ENCODE measurements at regions not wholly inside any gene's neighbourhood (a gene's known extent, or its start where the extent isn't known, plus 50 kb on each side); places are given as distances from the start of the nearest gene placed in this dataset.

GRCh38 chr3:56981445-56982230 lies 78.8 kb upstream of the SPATA12 start:
- FAIRE-seq, result no peak

DNA sequence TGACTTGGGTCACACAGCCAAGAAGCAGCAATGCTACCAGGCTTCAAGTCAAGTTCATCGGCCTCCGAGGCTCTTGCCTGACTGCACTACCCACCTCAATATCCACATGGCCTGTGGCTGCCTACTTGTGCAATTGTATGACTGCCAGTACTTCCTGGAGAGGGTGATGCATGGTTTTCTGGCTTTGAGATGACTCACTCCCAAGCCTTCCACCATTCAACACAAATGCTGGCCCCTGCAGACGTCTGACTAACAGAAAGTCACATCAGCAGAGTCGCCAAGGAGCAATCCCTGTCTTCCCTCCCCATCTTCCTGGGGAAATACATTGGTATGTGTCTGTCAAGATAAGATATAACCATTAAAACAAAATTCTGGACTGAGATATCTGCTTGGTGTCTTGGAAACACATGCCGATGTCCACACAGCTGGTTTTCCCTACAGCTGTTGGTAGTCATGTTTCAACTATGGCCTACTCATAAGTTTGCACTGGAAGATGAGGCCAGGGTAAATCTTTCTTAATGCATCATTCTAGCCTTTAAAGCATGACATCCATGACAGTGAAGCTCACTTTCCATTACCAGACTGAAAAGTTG lies 79.6 kb upstream of the SPATA12 start:
- no peak overlapping the region for H3K27ac ChIP-seq (ENCODE audit: low read depth in 2 of 2, low read length in 2 of 2)
- H3K27me3 ChIP-seq (ENCODE audit: control insufficient read depth, insufficient read depth, low read length), result no peaks in the 10 kb centered on the region
- H3K36me3 ChIP-seq (ENCODE audit: control insufficient read depth in 2 of 3, insufficient read depth in 3 of 3, low read length in 3 of 3), result no peaks in the 10 kb centered on the region
- intact Hi-C loops (cut with DNase I), result no loop called here
- H3K4me1 ChIP-seq (ENCODE audit: control insufficient read depth in 2 of 3, insufficient read depth in 2 of 3, low read depth in 1 of 3, low read length in 3 of 3), result peaks cover 0 to 2% (median 0%) of the 10 kb centered on the region in 3 donors
- no peak for FAIRE-seq
- H3K4me3 ChIP-seq (ENCODE audit: low read length in 3 of 3), result no peak overlapping the region
- H3K9ac ChIP-seq (ENCODE audit: low read length in 3 of 3), result no peak overlapping the region
- no peak for DNase-seq
- no peaks in the 10 kb centered on the region for H3K9me3 ChIP-seq (ENCODE audit: control insufficient read depth in 2 of 3, insufficient read depth in 1 of 3, low read length in 3 of 3)
- TF ChIP-seq, protein P1, sequence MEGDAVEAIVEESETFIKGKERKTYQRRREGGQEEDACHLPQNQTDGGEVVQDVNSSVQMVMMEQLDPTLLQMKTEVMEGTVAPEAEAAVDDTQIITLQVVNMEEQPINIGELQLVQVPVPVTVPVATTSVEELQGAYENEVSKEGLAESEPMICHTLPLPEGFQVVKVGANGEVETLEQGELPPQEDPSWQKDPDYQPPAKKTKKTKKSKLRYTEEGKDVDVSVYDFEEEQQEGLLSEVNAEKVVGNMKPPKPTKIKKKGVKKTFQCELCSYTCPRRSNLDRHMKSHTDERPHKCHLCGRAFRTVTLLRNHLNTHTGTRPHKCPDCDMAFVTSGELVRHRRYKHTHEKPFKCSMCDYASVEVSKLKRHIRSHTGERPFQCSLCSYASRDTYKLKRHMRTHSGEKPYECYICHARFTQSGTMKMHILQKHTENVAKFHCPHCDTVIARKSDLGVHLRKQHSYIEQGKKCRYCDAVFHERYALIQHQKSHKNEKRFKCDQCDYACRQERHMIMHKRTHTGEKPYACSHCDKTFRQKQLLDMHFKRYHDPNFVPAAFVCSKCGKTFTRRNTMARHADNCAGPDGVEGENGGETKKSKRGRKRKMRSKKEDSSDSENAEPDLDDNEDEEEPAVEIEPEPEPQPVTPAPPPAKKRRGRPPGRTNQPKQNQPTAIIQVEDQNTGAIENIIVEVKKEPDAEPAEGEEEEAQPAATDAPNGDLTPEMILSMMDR (IDR thresholded peaks at IDR 0.05; ENCODE audit: borderline replicate concordance, extremely low read depth, insufficient read depth), result no peak

More at GRCh38 chr3:56981445-56982230, 78.8 kb upstream of the SPATA12 start:
- Histone ChIP-seq H3K4me1 (ENCODE audit: control insufficient read depth in 2 of 3, insufficient read depth in 2 of 3, low read depth in 1 of 3, low read length in 3 of 3) (peaks cover 0 to 2% (median 0%) of the 10 kb centered on the region in 3 donors), H3K27ac (ENCODE audit: low read depth in 2 of 2, low read length in 2 of 2) (no peak overlapping the region), H3K4me3 (ENCODE audit: low read length in 3 of 3) (no peak overlapping the region), H3K36me3 (ENCODE audit: control insufficient read depth in 2 of 3, insufficient read depth in 3 of 3, low read length in 3 of 3) (no peaks in the 10 kb centered on the region), H3K9me3 (ENCODE audit: control insufficient read depth in 2 of 3, insufficient read depth in 1 of 3, low read length in 3 of 3) (no peaks in the 10 kb centered on the region), H3K27me3 (ENCODE audit: control insufficient read depth, insufficient read depth, low read length) (no peaks in the 10 kb centered on the region), H3K9ac (ENCODE audit: low read length in 3 of 3) (no peak overlapping the region)
- intact Hi-C loops (cut with DNase I), result no loop called here
- TF ChIP-seq, protein P1 (IDR thresholded peaks at IDR 0.05; ENCODE audit: borderline replicate concordance, extremely low read depth, insufficient read depth), result no peak
- no peak for DNase-seq

- FAIRE-seq, result no peak
- no peak overlapping the region for H3K9ac ChIP-seq (ENCODE audit: low read length in 3 of 3)
These were observed 80.2 kb upstream of the SPATA12 start for GRCh38 chr3:56980243-56980642.

More at GRCh38 chr3:56980243-56980642, 80.2 kb upstream of the SPATA12 start:
- Histone ChIP-seq H3K9me3 (ENCODE audit: control insufficient read depth in 2 of 3, insufficient read depth in 1 of 3, low read length in 3 of 3) (no peaks in the 10 kb centered on the region), H3K4me3 (ENCODE audit: low read length in 3 of 3) (no peak overlapping the region), H3K4me1 (ENCODE audit: control insufficient read depth in 2 of 3, insufficient read depth in 2 of 3, low read depth in 1 of 3, low read length in 3 of 3) (peaks cover 0 to 2% (median 0%) of the 10 kb centered on the region in 3 donors), H3K27ac (ENCODE audit: low read depth in 2 of 2, low read length in 2 of 2) (no peak overlapping the region), H3K36me3 (ENCODE audit: control insufficient read depth in 2 of 3, insufficient read depth in 3 of 3, low read length in 3 of 3) (no peaks in the 10 kb centered on the region), H3K27me3 (ENCODE audit: control insufficient read depth, insufficient read depth, low read length) (no peaks in the 10 kb centered on the region)
- DNase-seq, result no peak
- intact Hi-C loops (cut with DNase I), result no loop called here
- TF ChIP-seq, protein P1 (IDR thresholded peaks at IDR 0.05; ENCODE audit: borderline replicate concordance, extremely low read depth, insufficient read depth), result no peak

Data from kidney (tissue), 13 donors.